ENCODE measurements at regions not wholly inside any gene's neighbourhood (a gene's known extent, or its start where the extent isn't known, plus 50 kb on each side); places are given as distances from the start of the nearest gene placed in this dataset.

- H4K20me1 ChIP-seq (replicated peaks; ENCODE audit: control insufficient read depth, extremely low read depth, insufficient read depth, low read length) = no peaks in the 10 kb centered on the region
- no peak overlapping the region for H3K27ac ChIP-seq (ENCODE audit: insufficient read depth, low read depth, low read length)
- DNase-seq (ENCODE audit: low read depth, low spot score) (no peak), FAIRE-seq (no peak)
- intact Hi-C loops (cut with micrococcal nuclease) (no loop called here), dilution Hi-C loops (cut with MboI; ENCODE audit: extremely low pct_ligation_motif_present, low sequenced_read_pairs) (no loop called here)
- no peak overlapping the region for H3K4me2 ChIP-seq (ENCODE audit: insufficient read depth, low read length)
- TF ChIP-seq POLR2AphosphoS5 (IDR thresholded peaks at IDR 0.05; ENCODE audit: insufficient read depth, low read depth, low read length) = no peak
- TF ChIP-seq JUN (IDR thresholded peaks at IDR 0.05; ENCODE audit: borderline replicate concordance, insufficient read depth, insufficient read length, low read depth) = no peak
- TF ChIP-seq GATA2 (IDR thresholded peaks at IDR 0.05; ENCODE audit: insufficient read depth, insufficient read length, low read depth, low read length) = no peak
- TF ChIP-seq POLR2A (IDR thresholded peaks at IDR 0.05; ENCODE audit: low read depth, low read length) = no peak
- TF ChIP-seq MYC (IDR thresholded peaks at IDR 0.05; ENCODE audit: low read depth, low read length) = no peak
- TF ChIP-seq MAX (IDR thresholded peaks at IDR 0.05; ENCODE audit: insufficient read depth, insufficient read length) = no peak
- TF ChIP-seq FOS (IDR thresholded peaks at IDR 0.05; ENCODE audit: borderline replicate concordance, insufficient read depth, low read length) = no peak
- TF ChIP-seq CTCF (IDR thresholded peaks at IDR 0.05; ENCODE audit: extremely low read depth in 1 of 2, insufficient read depth in 1 of 2, low read depth in 1 of 2, low read length in 2 of 2) = no peak
- peaks cover 2% of the 10 kb centered on the region for H3K9me3 ChIP-seq (replicated peaks; ENCODE audit: control insufficient read depth, insufficient read depth, low read length)
- H3K79me2 ChIP-seq (ENCODE audit: control insufficient read depth, insufficient read depth, low read length) = no peaks in the 10 kb centered on the region
- no TSS peak for BruUV-seq (replicated peaks)
- H3K4me3 ChIP-seq (replicated peaks in 1 of 3; ENCODE audit: insufficient read depth in 1 of 3, low read depth in 1 of 3, low read length in 3 of 3) = no peak overlapping the region
- H3K27me3 ChIP-seq (ENCODE audit: control insufficient read depth in 2 of 2, insufficient read depth in 2 of 2, low read length in 2 of 2) = no peaks in the 10 kb centered on the region
- no peaks in the 10 kb centered on the region for H3K9me1 ChIP-seq (replicated peaks; ENCODE audit: control insufficient read depth, extremely low read depth, insufficient read depth, low read length)
- ChIA-PET CTCF (no interaction called here), POLR2A (no interaction called here)
- H3K4me1 ChIP-seq (ENCODE audit: control insufficient read depth, extremely low read depth, insufficient read depth, low read length) = no peaks in the 10 kb centered on the region
- H2AFZ ChIP-seq (ENCODE audit: low read depth, low read length) = no peak overlapping the region
- H3K36me3 ChIP-seq (ENCODE audit: control insufficient read depth in 2 of 2, extremely low read depth in 1 of 2, insufficient read depth in 2 of 2, low read length in 2 of 2) = no peaks in the 10 kb centered on the region
- H3K9ac ChIP-seq (replicated peaks; ENCODE audit: extremely low read depth, insufficient read depth, low read length) = no peak overlapping the region
Observed at GRCh38 chr6:169335301-169335700, 81.7 kb upstream of the THBS2 start.

All from endothelial cell of umbilical vein (primary cell).